Gastroesophageal sphincter (tissue), 3 donors: ENCODE measurements at regions not wholly inside any gene's neighbourhood (a gene's known extent, or its start where the extent isn't known, plus 50 kb on each side); places are given as distances from the start of the nearest gene placed in this dataset.

Experiments
- EP300 ChIP-seq: sonication (generic); formaldehyde crosslinking; IDR thresholded peaks from one replicate; pipeline ENCODE4 v1.6.1; 2017; ENCODE audit warnings: antibody characterized with exemption, mild to moderate bottlenecking
- POLR2A ChIP-seq, 2 donors: fragments of 450-650 bp; IDR thresholded peaks; one replicate each; pipeline ENCODE4 v1.6.1; 2017; ENCODE audit warnings: antibody characterized with exemption in 2 of 2, mild to moderate bottlenecking in 2 of 2, moderate library complexity in 1 of 2
- POLR2AphosphoS5 ChIP-seq: sonication (generic); formaldehyde crosslinking; IDR thresholded peaks from one replicate; pipeline ENCODE4 v1.6.1; 2017; ENCODE audit warnings: antibody characterized with exemption
- TF ChIP-seq, protein P1 (sequence below), 4 experiments: fragments of 200-600 bp in 2 of 4; fragments of 450-650 bp in 2 of 4; sonication (generic) in 1 of 4; IDR thresholded peaks; one replicate each; pipeline ENCODE4 v1.5.1; 2017 to 2019; ENCODE audit warnings: antibody characterized with exemption in 4 of 4, mild to moderate bottlenecking in 2 of 4, moderate library complexity in 2 of 4

DNA sequence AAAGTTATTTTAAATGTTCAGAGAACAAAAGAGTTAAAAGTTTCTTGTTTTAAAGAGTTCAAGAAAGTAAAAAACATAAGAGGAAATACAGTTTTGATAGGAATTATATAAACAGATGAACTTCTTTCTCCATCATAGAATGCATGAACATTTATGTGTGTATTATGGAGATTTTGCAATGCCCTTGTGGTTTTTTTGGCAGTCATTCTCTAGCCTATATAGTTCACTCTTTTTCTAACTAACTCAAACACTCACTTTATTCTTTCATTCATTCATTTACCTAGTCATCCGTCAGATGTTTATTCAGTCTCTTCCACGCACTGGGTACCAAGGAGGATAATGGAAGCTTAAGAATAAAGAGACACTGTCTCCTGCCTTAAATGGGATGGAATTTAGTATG is 195.9 kb upstream of the VLDLR start:
- TF ChIP-seq, protein P1, sequence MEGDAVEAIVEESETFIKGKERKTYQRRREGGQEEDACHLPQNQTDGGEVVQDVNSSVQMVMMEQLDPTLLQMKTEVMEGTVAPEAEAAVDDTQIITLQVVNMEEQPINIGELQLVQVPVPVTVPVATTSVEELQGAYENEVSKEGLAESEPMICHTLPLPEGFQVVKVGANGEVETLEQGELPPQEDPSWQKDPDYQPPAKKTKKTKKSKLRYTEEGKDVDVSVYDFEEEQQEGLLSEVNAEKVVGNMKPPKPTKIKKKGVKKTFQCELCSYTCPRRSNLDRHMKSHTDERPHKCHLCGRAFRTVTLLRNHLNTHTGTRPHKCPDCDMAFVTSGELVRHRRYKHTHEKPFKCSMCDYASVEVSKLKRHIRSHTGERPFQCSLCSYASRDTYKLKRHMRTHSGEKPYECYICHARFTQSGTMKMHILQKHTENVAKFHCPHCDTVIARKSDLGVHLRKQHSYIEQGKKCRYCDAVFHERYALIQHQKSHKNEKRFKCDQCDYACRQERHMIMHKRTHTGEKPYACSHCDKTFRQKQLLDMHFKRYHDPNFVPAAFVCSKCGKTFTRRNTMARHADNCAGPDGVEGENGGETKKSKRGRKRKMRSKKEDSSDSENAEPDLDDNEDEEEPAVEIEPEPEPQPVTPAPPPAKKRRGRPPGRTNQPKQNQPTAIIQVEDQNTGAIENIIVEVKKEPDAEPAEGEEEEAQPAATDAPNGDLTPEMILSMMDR (IDR thresholded peaks at IDR 0.05), result no peak
- TF ChIP-seq POLR2A (IDR thresholded peaks at IDR 0.05) (no peak), POLR2AphosphoS5 (no peak), EP300 (no peak)
